Sigmoid colon (tissue), 3 donors: ENCODE measurements at regions not wholly inside any gene's neighbourhood (a gene's known extent, or its start where the extent isn't known, plus 50 kb on each side); places are given as distances from the start of the nearest gene placed in this dataset.

ENCODE experiments used
- CTCF ChIP-seq, 4 experiments: fragments of 450-650 bp in 3 of 4; fragments of 200-600 bp in 1 of 4; IDR thresholded peaks; one replicate each; pipeline ENCODE4 v1.5.1; 2016 to 2019; ENCODE audit warnings: antibody characterized with exemption in 4 of 4, mild to moderate bottlenecking in 3 of 4, moderate library complexity in 2 of 4
- POLR2A ChIP-seq, 2 donors: fragments of 450-650 bp; IDR thresholded peaks; one replicate each; pipeline ENCODE4 v1.6.1; 2016; ENCODE audit warnings: antibody characterized with exemption in 2 of 2, mild to moderate bottlenecking in 2 of 2, moderate library complexity in 2 of 2

GRCh38 chr10:81000781-81001180 lies 463.1 kb downstream of the SH2D4B start:
- TF ChIP-seq CTCF (IDR thresholded peaks at IDR 0.05) (no peak), POLR2A (IDR thresholded peaks at IDR 0.05) (no peak)
